ENCODE measurements at regions not wholly inside any gene's neighbourhood (a gene's known extent, or its start where the extent isn't known, plus 50 kb on each side); places are given as distances from the start of the nearest gene placed in this dataset.
A peak's percentile ranks its signal among the peaks of the same experiment; 100 is the strongest.

- Histone ChIP-seq H3K4me3 (no peak overlapping the region), H3K36me3 (no peaks in the 10 kb centered on the region), H3K27me3 (no peaks in the 10 kb centered on the region), H3K27ac (replicated peaks in 1 of 4) (no peak overlapping the region), H3K9me3 (no peaks in the 10 kb centered on the region), H3K4me1 (no peaks in the 10 kb centered on the region)
- no peak for TF ChIP-seq CTCF (IDR thresholded peaks at IDR 0.05)
- no peak for TF ChIP-seq EP300 (IDR thresholded peaks at IDR 0.05)
- no peak for TF ChIP-seq POLR2A (IDR thresholded peaks at IDR 0.05; ENCODE audit: low read depth)
- no peak for TF ChIP-seq POLR2AphosphoS5 (IDR thresholded peaks at IDR 0.05)
- intact Hi-C loops (cut with DNase I) = no loop called here
- 29% methylated on average over 1 of the region's 1 CpG for WGBS
- DNase-seq (ENCODE audit: extremely low spot score) = peak; percentile 34
These were observed 555.8 kb downstream of the RBFOX1 start for GRCh38 chr16:7888411-7888810.

DNA sequence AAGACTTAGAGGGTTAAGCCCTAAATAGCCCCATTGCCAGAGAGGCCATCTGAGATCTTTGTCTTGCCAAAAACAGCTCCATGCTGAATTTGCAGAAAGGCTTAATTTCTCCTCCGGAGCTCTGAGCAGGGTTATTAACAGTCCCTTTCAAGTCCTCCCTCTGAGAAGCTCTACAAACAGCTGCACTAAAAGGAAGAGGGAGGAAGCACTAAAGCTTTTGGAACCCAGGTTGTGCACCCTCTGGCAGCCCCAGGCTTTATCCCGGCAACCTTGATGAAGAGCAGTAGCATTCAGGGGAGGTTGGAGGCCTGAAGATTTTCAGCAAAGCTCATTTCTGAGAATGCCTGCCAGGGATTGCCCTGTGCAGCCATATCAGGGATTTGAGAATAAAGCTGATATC, 554.7 kb downstream of the RBFOX1 start:
- H3K9me3 ChIP-seq = no peaks in the 10 kb centered on the region
- TF ChIP-seq POLR2AphosphoS5 (IDR thresholded peaks at IDR 0.05) = no peak
- TF ChIP-seq POLR2A (IDR thresholded peaks at IDR 0.05; ENCODE audit: low read depth) = no peak
- TF ChIP-seq CTCF (IDR thresholded peaks at IDR 0.05) = no peak
- TF ChIP-seq EP300 (IDR thresholded peaks at IDR 0.05) = no peak
- no peak overlapping the region for H3K27ac ChIP-seq (replicated peaks in 1 of 4)
- H3K27me3 ChIP-seq = no peaks in the 10 kb centered on the region
- intact Hi-C loops (cut with DNase I) = no loop called here
- peak; percentile 74 for DNase-seq (ENCODE audit: extremely low spot score)
- WGBS = 49% methylated on average over 2 of the region's 2 CpGs
- no peak overlapping the region for H3K4me3 ChIP-seq
- H3K4me1 ChIP-seq = no peaks in the 10 kb centered on the region
- H3K36me3 ChIP-seq = no peaks in the 10 kb centered on the region

DNA sequence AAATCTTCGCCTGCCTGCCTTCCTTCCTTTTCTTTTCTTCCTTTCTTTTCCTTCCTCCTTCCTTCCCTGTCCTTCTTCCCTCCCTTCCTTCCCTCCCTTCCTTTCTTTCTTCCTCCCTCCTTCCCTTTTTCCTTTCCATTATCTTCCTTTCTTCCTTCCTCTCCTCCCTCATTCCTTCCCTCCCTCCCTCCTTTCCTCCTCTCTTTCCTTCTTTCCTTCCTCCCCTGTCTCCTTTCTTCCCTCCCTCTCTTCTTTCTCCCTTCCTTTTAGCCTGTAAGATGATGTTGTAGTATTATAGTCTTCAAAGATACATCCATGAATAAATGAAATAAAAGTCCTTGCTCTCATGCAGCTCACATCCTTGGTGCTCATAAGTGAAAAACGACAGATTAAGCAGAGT, 539.3 kb downstream of the RBFOX1 start:
- Histone ChIP-seq H3K4me1 (no peaks in the 10 kb centered on the region), H3K27me3 (no peaks in the 10 kb centered on the region), H3K36me3 (no peaks in the 10 kb centered on the region), H3K9me3 (peaks cover 0 to 7% (median 3%) of the 10 kb centered on the region in 4 donors), H3K27ac (replicated peaks in 1 of 4) (no peak overlapping the region), H3K4me3 (no peak overlapping the region)
- intact Hi-C loops (cut with DNase I) = no loop called here
- TF ChIP-seq POLR2AphosphoS5 (IDR thresholded peaks at IDR 0.05) = no peak
- WGBS = 84% methylated on average over 2 of the region's 2 CpGs
- DNase-seq (ENCODE audit: extremely low spot score) = no peak

GRCh38 chr16:7871371-7871770, 538.7 kb downstream of the RBFOX1 start:
- Histone ChIP-seq H3K4me3 (no peak overlapping the region), H3K9me3 (peaks cover 0 to 11% (median 3%) of the 10 kb centered on the region in 4 donors), H3K4me1 (no peaks in the 10 kb centered on the region), H3K36me3 (no peaks in the 10 kb centered on the region), H3K27ac (replicated peaks in 1 of 4) (no peak overlapping the region), H3K27me3 (no peaks in the 10 kb centered on the region)
- 80% methylated on average over 9 of the region's 9 CpGs for WGBS
- TF ChIP-seq POLR2AphosphoS5 (IDR thresholded peaks at IDR 0.05) (no peak), CTCF (IDR thresholded peaks at IDR 0.05) (no peak), EP300 (IDR thresholded peaks at IDR 0.05) (no peak), POLR2A (IDR thresholded peaks at IDR 0.05; ENCODE audit: low read depth) (no peak)
- intact Hi-C loops (cut with DNase I) = no loop called here
- DNase-seq (ENCODE audit: extremely low spot score) = no peak

DNA sequence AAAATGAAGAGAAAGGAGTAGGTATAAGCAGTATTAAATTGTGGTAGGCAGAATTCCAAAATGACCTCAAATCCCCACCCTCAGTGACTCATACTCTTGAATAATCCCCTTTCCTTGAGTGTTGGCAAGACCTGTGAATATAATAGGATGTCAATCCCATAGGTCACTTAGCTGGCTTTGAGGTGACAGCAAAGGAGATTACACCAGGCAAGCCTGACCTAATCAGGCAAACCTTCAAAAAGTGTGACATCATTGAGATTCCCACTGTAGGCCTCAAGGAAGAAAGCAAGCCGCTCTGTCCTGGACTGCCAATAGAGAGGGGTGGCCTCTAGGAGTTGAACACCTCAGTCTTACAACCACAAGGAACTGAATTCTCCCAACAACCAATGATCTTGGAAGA, 535.2 kb downstream of the RBFOX1 start:
- H3K27ac ChIP-seq (replicated peaks in 1 of 4) = no peak overlapping the region
- H3K36me3 ChIP-seq = no peaks in the 10 kb centered on the region
- H3K4me3 ChIP-seq = no peak overlapping the region
- DNase-seq (ENCODE audit: extremely low spot score) = peak; percentile 70
- no peaks in the 10 kb centered on the region for H3K27me3 ChIP-seq
- H3K9me3 ChIP-seq = peaks cover 0 to 11% (median 0%) of the 10 kb centered on the region in 4 donors
- WGBS = 86% methylated on average over 1 of the region's 1 CpG
- no peaks in the 10 kb centered on the region for H3K4me1 ChIP-seq
- intact Hi-C loops (cut with DNase I) = no loop called here
- TF ChIP-seq POLR2A (IDR thresholded peaks at IDR 0.05; ENCODE audit: low read depth) (no peak), CTCF (IDR thresholded peaks at IDR 0.05) (no peak), EP300 (IDR thresholded peaks at IDR 0.05) (no peak), POLR2AphosphoS5 (IDR thresholded peaks at IDR 0.05) (no peak)

Measured in esophagus muscularis mucosa (tissue), 4 donors.